ENCODE measurements at regions not wholly inside any gene's neighbourhood (a gene's known extent, or its start where the extent isn't known, plus 50 kb on each side); places are given as distances from the start of the nearest gene placed in this dataset.
A peak's percentile ranks its signal among the peaks of the same experiment; 100 is the strongest.

DNA sequence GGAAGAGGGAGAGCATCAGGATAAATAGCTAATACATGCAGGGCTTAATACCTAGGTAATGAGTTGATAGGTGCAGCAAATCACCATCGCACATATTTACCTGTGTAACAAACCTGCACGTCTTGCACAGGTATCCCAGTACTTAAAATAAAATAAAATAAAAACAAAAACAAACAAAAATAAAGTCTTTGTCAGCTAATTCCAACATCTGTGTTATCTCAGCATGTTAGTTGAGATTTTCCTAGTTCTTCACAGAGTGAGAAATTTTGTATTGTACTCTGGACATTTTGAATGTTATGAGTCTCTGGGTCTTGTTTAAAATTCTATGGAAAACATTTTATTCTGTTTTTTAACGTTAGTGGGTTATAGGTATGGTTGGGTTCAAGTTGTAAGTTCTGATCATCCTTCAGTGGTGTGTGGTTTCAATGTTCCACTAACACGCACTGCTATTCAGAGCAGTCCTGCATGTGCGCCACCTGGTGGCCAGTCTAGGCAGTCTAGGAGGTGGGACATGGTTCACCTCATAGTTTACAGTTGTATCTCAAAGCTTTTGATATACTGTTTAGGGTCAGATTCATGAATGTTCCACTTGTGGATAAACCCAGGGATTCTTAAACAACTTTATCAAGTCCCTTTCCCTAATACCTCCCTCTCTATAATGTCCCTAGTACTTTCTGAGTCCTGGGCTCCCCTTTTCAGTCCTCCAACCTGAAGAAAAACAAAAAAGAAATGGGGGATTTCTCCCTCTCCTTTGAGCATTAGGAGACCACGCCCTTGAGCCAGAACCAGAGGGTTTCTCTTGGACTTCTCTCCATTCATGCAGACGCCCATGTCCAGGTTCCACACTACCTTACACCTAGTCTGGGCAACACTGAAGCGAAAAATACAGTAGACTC lies 213.4 kb upstream of the GATA6 start:
- H3K4me2 ChIP-seq (ENCODE audit: low read depth, low read length) = no peak overlapping the region
- peak in 1 of 2 experiments; percentile 56; a peak in 2 of 4 replicates for TF ChIP-seq MAFK (conservative IDR thresholded peaks at IDR 0.05 in 1 of 2, IDR thresholded peaks at IDR 0.05 in 1 of 2; ENCODE audit: low read length in 2 of 2)
- TF ChIP-seq, protein P1, sequence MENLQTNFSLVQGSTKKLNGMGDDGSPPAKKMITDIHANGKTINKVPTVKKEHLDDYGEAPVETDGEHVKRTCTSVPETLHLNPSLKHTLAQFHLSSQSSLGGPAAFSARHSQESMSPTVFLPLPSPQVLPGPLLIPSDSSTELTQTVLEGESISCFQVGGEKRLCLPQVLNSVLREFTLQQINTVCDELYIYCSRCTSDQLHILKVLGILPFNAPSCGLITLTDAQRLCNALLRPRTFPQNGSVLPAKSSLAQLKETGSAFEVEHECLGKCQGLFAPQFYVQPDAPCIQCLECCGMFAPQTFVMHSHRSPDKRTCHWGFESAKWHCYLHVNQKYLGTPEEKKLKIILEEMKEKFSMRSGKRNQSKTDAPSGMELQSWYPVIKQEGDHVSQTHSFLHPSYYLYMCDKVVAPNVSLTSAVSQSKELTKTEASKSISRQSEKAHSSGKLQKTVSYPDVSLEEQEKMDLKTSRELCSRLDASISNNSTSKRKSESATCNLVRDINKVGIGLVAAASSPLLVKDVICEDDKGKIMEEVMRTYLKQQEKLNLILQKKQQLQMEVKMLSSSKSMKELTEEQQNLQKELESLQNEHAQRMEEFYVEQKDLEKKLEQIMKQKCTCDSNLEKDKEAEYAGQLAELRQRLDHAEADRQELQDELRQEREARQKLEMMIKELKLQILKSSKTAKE (CRISPR knock-in tag; IDR thresholded peaks at IDR 0.05; ENCODE audit: borderline replicate concordance) = 0 out of 2 replicates have a peak, but pooled peaks have one; percentile 22
- no peak for TF ChIP-seq MEIS1 (CRISPR knock-in tag; IDR thresholded peaks at IDR 0.05; ENCODE audit: borderline replicate concordance)
- no peak for TF ChIP-seq ZNF790 (CRISPR knock-in tag; IDR thresholded peaks at IDR 0.05; ENCODE audit: borderline replicate concordance)
- TF ChIP-seq, protein P2, sequence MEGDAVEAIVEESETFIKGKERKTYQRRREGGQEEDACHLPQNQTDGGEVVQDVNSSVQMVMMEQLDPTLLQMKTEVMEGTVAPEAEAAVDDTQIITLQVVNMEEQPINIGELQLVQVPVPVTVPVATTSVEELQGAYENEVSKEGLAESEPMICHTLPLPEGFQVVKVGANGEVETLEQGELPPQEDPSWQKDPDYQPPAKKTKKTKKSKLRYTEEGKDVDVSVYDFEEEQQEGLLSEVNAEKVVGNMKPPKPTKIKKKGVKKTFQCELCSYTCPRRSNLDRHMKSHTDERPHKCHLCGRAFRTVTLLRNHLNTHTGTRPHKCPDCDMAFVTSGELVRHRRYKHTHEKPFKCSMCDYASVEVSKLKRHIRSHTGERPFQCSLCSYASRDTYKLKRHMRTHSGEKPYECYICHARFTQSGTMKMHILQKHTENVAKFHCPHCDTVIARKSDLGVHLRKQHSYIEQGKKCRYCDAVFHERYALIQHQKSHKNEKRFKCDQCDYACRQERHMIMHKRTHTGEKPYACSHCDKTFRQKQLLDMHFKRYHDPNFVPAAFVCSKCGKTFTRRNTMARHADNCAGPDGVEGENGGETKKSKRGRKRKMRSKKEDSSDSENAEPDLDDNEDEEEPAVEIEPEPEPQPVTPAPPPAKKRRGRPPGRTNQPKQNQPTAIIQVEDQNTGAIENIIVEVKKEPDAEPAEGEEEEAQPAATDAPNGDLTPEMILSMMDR (CRISPR knock-in tag; IDR thresholded peaks at IDR 0.05) = peak; percentile 86
- TF ChIP-seq STAG1 (CRISPR knock-in tag; IDR thresholded peaks at IDR 0.05) = peak; percentile 69
- TF ChIP-seq RAD21 (CRISPR knock-in tag; IDR thresholded peaks at IDR 0.05) = peak; percentile 46; the same call in 1 of the 2 replicates
- TF ChIP-seq SMC3 (IDR thresholded peaks at IDR 0.05; ENCODE audit: low read length) = peak; percentile 86
- peak; percentile 31; the same call in 1 of the 2 replicates for TF ChIP-seq MAFF (IDR thresholded peaks at IDR 0.05; ENCODE audit: low read depth, low read length)
- intact Hi-C loops (cut with micrococcal nuclease; ENCODE audit: unreplicated experiment) (loop anchor here (5.0 kb wide), 2 partner anchors 44 to 59 kb away; no protein-coding TSS in a partner anchor), in situ Hi-C loops (cut with HindIII; ENCODE audit: extremely low pct_ligation_motif_present, low pct_unique_long_range_greater_than_20kb) (no loop called here)
- H3K27me3 ChIP-seq (ENCODE audit: control insufficient read depth in 1 of 2, insufficient read depth in 2 of 2, low read length in 2 of 2) = no peaks in the 10 kb centered on the region
- H3K79me2 ChIP-seq (ENCODE audit: insufficient read depth, low read length) = no peaks in the 10 kb centered on the region
- peak; percentile 54 for DNase-seq (ENCODE audit: low spot score)
- H3K9me3 ChIP-seq (ENCODE audit: low read length) = no peaks in the 10 kb centered on the region
- ChIA-PET POLR2A (no interaction called here), CTCF (ENCODE audit: low intra/inter-chr PET ratio, low total read pairs) (interaction anchor here (1.4 to 1.6 kb wide), 2 partner anchors 41 to 58 kb away, joined by 5 to 9 read pairs; no protein-coding TSS in a partner anchor)
- H3K27ac ChIP-seq (ENCODE audit: extremely low read length, insufficient read depth, low read length) = no peak overlapping the region
- H4K20me1 ChIP-seq (ENCODE audit: insufficient read depth, low read length) = no peaks in the 10 kb centered on the region
- FAIRE-seq = peak; percentile 90
- WGBS (ENCODE audit: low lambda C conversion rate) = 27% methylated on average over 8 of the region's 8 CpGs
- no TSS peak for BruUV-seq (replicated peaks)
- peak; percentile 98 for ATAC-seq
- H3K4me1 ChIP-seq (ENCODE audit: insufficient read depth, low read length) = peaks cover 15% of the 10 kb centered on the region
- H3K9ac ChIP-seq (ENCODE audit: insufficient read depth, low read depth, low read length) = no peak overlapping the region
- H2AFZ ChIP-seq (ENCODE audit: low read length) = no peak overlapping the region
- H3K4me3 ChIP-seq (replicated peaks in 1 of 3; ENCODE audit: insufficient read depth in 1 of 3, low read depth in 2 of 3, low read length in 3 of 3) = no peak overlapping the region
- no peaks in the 10 kb centered on the region for H3K36me3 ChIP-seq (replicated peaks in 1 of 2; ENCODE audit: control insufficient read depth in 1 of 2, insufficient read depth in 2 of 2, low read length in 2 of 2)
